Bronchial epithelial cell (primary cell): ENCODE measurements at regions not wholly inside any gene's neighbourhood (a gene's known extent, or its start where the extent isn't known, plus 50 kb on each side); places are given as distances from the start of the nearest gene placed in this dataset.

ENCODE experiments used
- DNase-seq: peaks from one replicate; pipeline ENCODE4 v3.0.0-alpha.2; 2010; ENCODE audit warnings: low read depth
- FAIRE-seq: peaks from 2 replicates; lab custom pipeline; 2011; peaks lifted over from hg19 to GRCh38; lab: Jason Lieb, UNC
- H3K27me3 ChIP-seq: 2 replicates; pipeline ENCODE4 v1.5.1; 2011; ENCODE audit warnings: low read length; ENCODE audit not compliant: control insufficient read depth, insufficient read depth
- H3K36me3 ChIP-seq: 2 replicates; pipeline ENCODE4 v1.5.1; 2011; ENCODE audit warnings: low read length; ENCODE audit not compliant: control insufficient read depth, insufficient read depth
- H3K4me3 ChIP-seq: 2 replicates; pipeline ENCODE4 v1.5.1; 2011; ENCODE audit warnings: mild to moderate bottlenecking, low read depth, low read length, control low read depth
- CTCF ChIP-seq: IDR thresholded peaks from 2 replicates; pipeline ENCODE4 v1.5.1; 2011; ENCODE audit warnings: mild to moderate bottlenecking, moderate library complexity, low read length, control low read depth, inconsistent platforms; ENCODE audit not compliant: insufficient read depth, severe bottlenecking

GRCh38 chr17:33435721-33436301 is 142.7 kb upstream of the ASIC2 start:
- TF ChIP-seq CTCF = no peak
- FAIRE-seq (no peak), DNase-seq (no peak)
- H3K36me3 ChIP-seq = no peaks in the 10 kb centered on the region
- H3K27me3 ChIP-seq = no peaks in the 10 kb centered on the region
- H3K4me3 ChIP-seq = no peak overlapping the region

- H3K4me3 ChIP-seq = no peak overlapping the region
- no peaks in the 10 kb centered on the region for H3K27me3 ChIP-seq
- peak; percentile 45 for DNase-seq
- no peak for TF ChIP-seq CTCF
- no peaks in the 10 kb centered on the region for H3K36me3 ChIP-seq
- no peak for FAIRE-seq
These were observed 143.2 kb upstream of the ASIC2 start for GRCh38 chr17:33436321-33436720.

- no peaks in the 10 kb centered on the region for H3K27me3 ChIP-seq
These were observed 145.0 kb upstream of the ASIC2 start for GRCh38 chr17:33438139-33438538.

GRCh38 chr17:33438578-33438977 is 145.5 kb upstream of the ASIC2 start:
- FAIRE-seq (no peak), DNase-seq (peak; percentile 2)
- TF ChIP-seq CTCF = no peak
- H3K36me3 ChIP-seq = no peaks in the 10 kb centered on the region
- H3K27me3 ChIP-seq = no peaks in the 10 kb centered on the region
- H3K4me3 ChIP-seq = no peak overlapping the region

More at GRCh38 chr17:33438139-33438538, 145.0 kb upstream of the ASIC2 start:
- FAIRE-seq (no peak), DNase-seq (peak; percentile 52)
- no peak for TF ChIP-seq CTCF
- Histone ChIP-seq H3K4me3 (no peak overlapping the region), H3K36me3 (no peaks in the 10 kb centered on the region)

- TF ChIP-seq CTCF = no peak
- Histone ChIP-seq H3K36me3 (no peaks in the 10 kb centered on the region), H3K4me3 (no peak overlapping the region), H3K27me3 (no peaks in the 10 kb centered on the region)
- no peak for DNase-seq
- no peak for FAIRE-seq
These were observed 149.2 kb upstream of the ASIC2 start for GRCh38 chr17:33442320-33442719.

GRCh38 chr17:33444731-33445130 is 151.6 kb upstream of the ASIC2 start:
- Histone ChIP-seq H3K4me3 (no peak overlapping the region), H3K27me3 (no peaks in the 10 kb centered on the region), H3K36me3 (no peaks in the 10 kb centered on the region)
- FAIRE-seq = no peak
- DNase-seq = no peak
- no peak for TF ChIP-seq CTCF
